Transverse colon (tissue), 4 donors: ENCODE measurements at regions not wholly inside any gene's neighbourhood (a gene's known extent, or its start where the extent isn't known, plus 50 kb on each side); places are given as distances from the start of the nearest gene placed in this dataset.

Experiments
- CTCF ChIP-seq, 5 experiments: fragments of 200-600 bp in 3 of 5; fragments of 450-650 bp in 2 of 5; sonication (generic) in 3 of 5; IDR thresholded peaks; 1 replicate in 2 of 5; 2 replicates in 3 of 5; pipeline ENCODE4 v1.5.1; 2016 to 2017; ENCODE audit warnings: antibody characterized with exemption in 5 of 5, inconsistent platforms in 3 of 5, mild to moderate bottlenecking in 2 of 5, moderate library complexity in 1 of 5
- EP300 ChIP-seq: sonication (generic); formaldehyde crosslinking; IDR thresholded peaks from one replicate; pipeline ENCODE4 v1.6.1; 2017; ENCODE audit warnings: antibody characterized with exemption, low read depth
- POLR2A ChIP-seq: fragments of 450-650 bp; IDR thresholded peaks from one replicate; pipeline ENCODE4 v1.6.1; 2016; ENCODE audit warnings: antibody characterized with exemption, mild to moderate bottlenecking, moderate library complexity
- POLR2AphosphoS5 ChIP-seq, 3 donors: sonication (generic); formaldehyde crosslinking; IDR thresholded peaks; one replicate each; pipeline ENCODE4 v1.6.1; 2016; ENCODE audit warnings: antibody characterized with exemption in 3 of 3

GRCh38 chr1:218705911-218706893 lies 361.1 kb downstream of the TGFB2 start:
- TF ChIP-seq CTCF (IDR thresholded peaks at IDR 0.05), result no peak
- TF ChIP-seq POLR2AphosphoS5 (IDR thresholded peaks at IDR 0.05), result no peak
- no peak for TF ChIP-seq POLR2A
- TF ChIP-seq EP300, result no peak
